PFSK-1 (cell line): ENCODE measurements at regions not wholly inside any gene's neighbourhood (a gene's known extent, or its start where the extent isn't known, plus 50 kb on each side); places are given as distances from the start of the nearest gene placed in this dataset.

ENCODE experiments used
- POLR2AphosphoS5 ChIP-seq: IDR thresholded peaks from 2 replicates; pipeline ENCODE4 v1.6.1; 2012; ENCODE audit warnings: low read depth, mild to moderate bottlenecking, control low read depth, low read length, moderate library complexity
- REST ChIP-seq, 2 experiments: IDR thresholded peaks; 2 replicates each; pipeline versions ENCODE4 v1.6.1 to v1.8.0; 2011 to 2012; ENCODE audit warnings: low read depth in 2 of 2, low read length in 2 of 2, control low read depth in 1 of 2, inconsistent platforms in 1 of 2, mild to moderate bottlenecking in 1 of 2, moderate library complexity in 1 of 2; ENCODE audit not compliant: insufficient read depth in 1 of 2
- SIN3A ChIP-seq: IDR thresholded peaks from 2 replicates; pipeline ENCODE4 v1.6.1; 2012; ENCODE audit warnings: mild to moderate bottlenecking, low read length, moderate library complexity, borderline replicate concordance; ENCODE audit not compliant: insufficient read depth
- TAF1 ChIP-seq: IDR thresholded peaks from 2 replicates; pipeline ENCODE4 v1.6.1; 2012; ENCODE audit warnings: low read length, control low read depth, borderline replicate concordance; ENCODE audit not compliant: insufficient read depth

GRCh38 chr12:124508381-124509079, 58.9 kb downstream of the NCOR2 start:
- TF ChIP-seq POLR2AphosphoS5: no peak
- TF ChIP-seq SIN3A: no peak
- no peak for TF ChIP-seq REST (IDR thresholded peaks at IDR 0.05; ENCODE audit: insufficient read depth in 1 of 2, low read depth in 2 of 2, low read length in 2 of 2)
- no peak for TF ChIP-seq TAF1
